ENCODE measurements at regions not wholly inside any gene's neighbourhood (a gene's known extent, or its start where the extent isn't known, plus 50 kb on each side); places are given as distances from the start of the nearest gene placed in this dataset.

- TF ChIP-seq POLR2AphosphoS5 (IDR thresholded peaks at IDR 0.05) = no peak
- TF ChIP-seq, protein P1, sequence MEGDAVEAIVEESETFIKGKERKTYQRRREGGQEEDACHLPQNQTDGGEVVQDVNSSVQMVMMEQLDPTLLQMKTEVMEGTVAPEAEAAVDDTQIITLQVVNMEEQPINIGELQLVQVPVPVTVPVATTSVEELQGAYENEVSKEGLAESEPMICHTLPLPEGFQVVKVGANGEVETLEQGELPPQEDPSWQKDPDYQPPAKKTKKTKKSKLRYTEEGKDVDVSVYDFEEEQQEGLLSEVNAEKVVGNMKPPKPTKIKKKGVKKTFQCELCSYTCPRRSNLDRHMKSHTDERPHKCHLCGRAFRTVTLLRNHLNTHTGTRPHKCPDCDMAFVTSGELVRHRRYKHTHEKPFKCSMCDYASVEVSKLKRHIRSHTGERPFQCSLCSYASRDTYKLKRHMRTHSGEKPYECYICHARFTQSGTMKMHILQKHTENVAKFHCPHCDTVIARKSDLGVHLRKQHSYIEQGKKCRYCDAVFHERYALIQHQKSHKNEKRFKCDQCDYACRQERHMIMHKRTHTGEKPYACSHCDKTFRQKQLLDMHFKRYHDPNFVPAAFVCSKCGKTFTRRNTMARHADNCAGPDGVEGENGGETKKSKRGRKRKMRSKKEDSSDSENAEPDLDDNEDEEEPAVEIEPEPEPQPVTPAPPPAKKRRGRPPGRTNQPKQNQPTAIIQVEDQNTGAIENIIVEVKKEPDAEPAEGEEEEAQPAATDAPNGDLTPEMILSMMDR (IDR thresholded peaks at IDR 0.05) = no peak
- no peak for TF ChIP-seq POLR2A (IDR thresholded peaks at IDR 0.05)
- 60% methylated on average over 2 of the region's 2 CpGs for WGBS
- intact Hi-C loops (cut with DNase I) = no loop called here
Observed at GRCh38 chr7:126378642-126379041, 874.1 kb downstream of the GRM8 start.

DNA sequence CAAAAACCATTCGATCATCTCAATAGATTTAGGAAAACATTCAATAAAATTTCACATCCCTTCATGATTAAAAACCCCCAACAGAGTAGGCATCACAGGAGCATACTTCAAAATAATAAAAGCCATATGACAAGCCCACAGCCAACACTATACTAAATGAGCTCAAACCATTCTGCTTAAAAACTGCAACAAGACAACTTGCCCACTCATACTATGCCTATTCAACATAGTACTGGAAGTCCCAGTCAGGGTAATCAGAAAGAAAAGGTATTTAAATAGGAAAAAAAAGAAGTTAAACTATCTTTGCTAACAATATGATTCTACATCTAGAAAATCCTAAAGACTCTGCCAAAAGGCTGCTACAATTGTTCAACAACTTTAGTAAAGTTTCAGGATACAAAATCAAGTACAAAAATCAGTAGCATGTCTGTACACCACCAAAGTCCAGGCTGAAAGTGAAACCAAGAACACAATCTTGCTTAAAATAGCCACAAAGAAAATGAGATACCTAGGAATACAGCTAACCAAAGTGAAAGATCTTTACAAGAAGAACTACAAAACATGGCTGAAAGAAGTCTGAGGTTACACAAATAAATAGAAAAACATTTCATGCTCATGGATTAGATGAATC lies 882.6 kb downstream of the GRM8 start:
- no peak overlapping the region for H3K27ac ChIP-seq
- 95% methylated on average over 1 of the region's 1 CpG for WGBS

More at GRCh38 chr7:126378642-126379041, 874.1 kb downstream of the GRM8 start:
- Histone ChIP-seq H3K9me3 (no peaks in the 10 kb centered on the region), H3K4me1 (replicated peaks) (no peaks in the 10 kb centered on the region), H3K4me3 (no peak overlapping the region), H3K36me3 (no peaks in the 10 kb centered on the region), H3K27me3 (replicated peaks; ENCODE audit: insufficient read depth) (no peaks in the 10 kb centered on the region), H3K27ac (no peak overlapping the region)
- DNase-seq (ENCODE audit: low spot score) = no peak

DNA sequence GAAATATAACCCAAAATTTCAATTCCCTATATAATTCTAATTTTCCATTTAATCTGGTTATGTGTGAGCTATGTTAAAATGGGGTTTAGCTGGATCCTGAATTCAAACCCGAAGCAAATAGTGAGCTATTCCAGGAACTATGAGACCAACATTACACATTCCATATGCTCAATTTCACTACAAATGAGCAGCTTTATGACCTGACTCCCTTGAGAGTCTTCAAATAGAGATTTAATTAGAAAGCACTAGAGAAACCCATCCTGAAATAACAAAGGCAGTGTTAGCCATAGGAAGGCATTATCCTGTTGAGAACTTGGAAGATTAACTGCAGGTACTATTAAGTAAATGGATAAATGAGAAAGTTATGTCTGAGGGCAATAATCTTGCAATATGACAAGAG lies 890.0 kb downstream of the GRM8 start:
- no peaks in the 10 kb centered on the region for H3K9me3 ChIP-seq
- H3K36me3 ChIP-seq = no peaks in the 10 kb centered on the region
- intact Hi-C loops (cut with DNase I) = no loop called here
- no peaks in the 10 kb centered on the region for H3K27me3 ChIP-seq (replicated peaks; ENCODE audit: insufficient read depth)
- 65% methylated on average over 1 of the region's 1 CpG for WGBS
- no peak for TF ChIP-seq POLR2A (IDR thresholded peaks at IDR 0.05)
- TF ChIP-seq, protein P1 (IDR thresholded peaks at IDR 0.05) = no peak
- no peak for TF ChIP-seq POLR2AphosphoS5 (IDR thresholded peaks at IDR 0.05)
- no peak overlapping the region for H3K27ac ChIP-seq
- no peaks in the 10 kb centered on the region for H3K4me1 ChIP-seq (replicated peaks)
- DNase-seq (ENCODE audit: low spot score) = no peak
- no peak overlapping the region for H3K4me3 ChIP-seq

More for the DNA sequence above, 882.6 kb downstream of the GRM8 start:
- H3K9me3 ChIP-seq = no peaks in the 10 kb centered on the region
- no peaks in the 10 kb centered on the region for H3K27me3 ChIP-seq (replicated peaks; ENCODE audit: insufficient read depth)
- no peak for DNase-seq (ENCODE audit: low spot score)
- intact Hi-C loops (cut with DNase I) = no loop called here
- no peaks in the 10 kb centered on the region for H3K4me1 ChIP-seq (replicated peaks)
- TF ChIP-seq, protein P1 (IDR thresholded peaks at IDR 0.05) = no peak
- H3K4me3 ChIP-seq = no peak overlapping the region
- no peaks in the 10 kb centered on the region for H3K36me3 ChIP-seq

GRCh38 chr7:126361183-126361582 lies 891.6 kb downstream of the GRM8 start:
- TF ChIP-seq POLR2AphosphoS5 (IDR thresholded peaks at IDR 0.05) (no peak), POLR2A (IDR thresholded peaks at IDR 0.05) (no peak)
- TF ChIP-seq, protein P1 (IDR thresholded peaks at IDR 0.05) = no peak
- intact Hi-C loops (cut with DNase I) = no loop called here

GRCh38 chr7:126339813-126340212 lies 912.9 kb downstream of the GRM8 start:
- 55% methylated on average over 4 of the region's 4 CpGs for WGBS
- DNase-seq (ENCODE audit: low spot score) = no peak

More at GRCh38 chr7:126361183-126361582, 891.6 kb downstream of the GRM8 start:
- Histone ChIP-seq H3K9me3 (no peaks in the 10 kb centered on the region), H3K27me3 (replicated peaks; ENCODE audit: insufficient read depth) (no peaks in the 10 kb centered on the region), H3K27ac (no peak overlapping the region), H3K4me3 (no peak overlapping the region), H3K36me3 (no peaks in the 10 kb centered on the region), H3K4me1 (replicated peaks) (no peaks in the 10 kb centered on the region)
- 64% methylated on average over 3 of the region's 3 CpGs for WGBS
- no peak for DNase-seq (ENCODE audit: low spot score)

More at GRCh38 chr7:126339813-126340212, 912.9 kb downstream of the GRM8 start:
- Histone ChIP-seq H3K36me3 (no peaks in the 10 kb centered on the region), H3K27ac (no peak overlapping the region), H3K9me3 (no peaks in the 10 kb centered on the region), H3K27me3 (replicated peaks; ENCODE audit: insufficient read depth) (no peaks in the 10 kb centered on the region), H3K4me1 (replicated peaks) (no peaks in the 10 kb centered on the region), H3K4me3 (no peak overlapping the region)
- intact Hi-C loops (cut with DNase I) = no loop called here
- TF ChIP-seq POLR2AphosphoS5 (IDR thresholded peaks at IDR 0.05) = no peak
- no peak for TF ChIP-seq POLR2A (IDR thresholded peaks at IDR 0.05)
- TF ChIP-seq, protein P1 (IDR thresholded peaks at IDR 0.05) = no peak

Data from prostate gland (tissue), 2 donors.